ENCODE measurements at regions not wholly inside any gene's neighbourhood (a gene's known extent, or its start where the extent isn't known, plus 50 kb on each side); places are given as distances from the start of the nearest gene placed in this dataset.

DNA sequence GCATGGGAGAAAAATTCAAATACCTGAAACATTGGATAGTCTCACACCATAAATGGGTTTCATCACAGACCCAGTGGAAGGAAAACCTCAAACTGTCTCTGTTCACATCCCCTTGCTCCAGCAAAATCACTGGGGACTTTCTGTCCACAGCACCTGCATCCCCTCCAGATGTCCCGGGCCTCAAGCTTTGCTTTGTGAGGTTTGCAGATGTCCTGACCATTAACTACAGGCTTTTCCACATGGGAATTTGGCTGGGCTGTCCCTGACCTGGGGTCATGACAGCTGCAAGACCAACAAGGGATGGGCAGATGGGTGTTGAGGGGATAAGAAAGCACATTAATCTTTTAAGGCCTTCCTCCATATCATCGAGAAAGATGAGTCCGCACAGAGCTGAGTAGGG is 427.9 kb downstream of the TXNL1 start:
- no peak for DNase-seq

DNA sequence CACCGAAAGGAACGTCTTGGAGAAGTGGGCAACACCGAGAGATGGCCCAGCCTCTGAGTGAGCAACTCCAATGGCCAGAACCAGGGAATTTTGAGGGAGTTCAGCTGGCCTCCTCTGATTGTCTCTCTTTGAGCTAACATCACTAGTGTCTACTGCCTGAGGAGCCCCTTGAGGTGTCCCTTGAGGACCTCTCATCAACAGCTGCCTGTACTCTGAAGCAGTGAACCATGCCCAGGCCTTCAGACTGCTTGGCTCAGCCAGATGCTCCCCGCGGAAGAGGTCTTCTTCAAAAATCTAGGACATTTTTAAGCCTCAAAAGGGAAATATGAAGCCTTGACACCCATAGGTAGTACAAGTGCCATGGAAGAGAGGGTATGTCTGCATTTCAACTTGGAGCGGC is 430.4 kb downstream of the TXNL1 start:
- DNase-seq, result peak in 1 of 3 experiments; percentile 34

DNA sequence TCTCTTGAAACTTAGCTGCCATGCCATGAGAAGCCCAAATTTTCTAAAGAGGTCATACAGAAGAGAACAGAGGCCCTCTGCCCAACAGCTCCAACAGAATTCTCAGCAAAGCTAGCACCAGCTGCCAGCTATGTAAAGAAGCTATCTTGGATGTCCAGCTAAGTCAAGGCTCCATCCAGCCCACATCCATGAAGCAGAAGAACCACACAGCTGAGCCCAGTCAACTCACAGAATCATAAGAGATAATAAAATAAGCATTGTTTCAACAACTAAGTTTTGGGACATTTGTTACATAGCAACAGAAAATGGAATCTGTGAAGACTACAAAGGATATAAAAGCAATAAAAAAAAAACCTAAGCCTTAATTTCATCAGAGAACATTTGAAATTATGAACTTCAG is 434.3 kb downstream of the TXNL1 start:
- DNase-seq, result no peak

DNA sequence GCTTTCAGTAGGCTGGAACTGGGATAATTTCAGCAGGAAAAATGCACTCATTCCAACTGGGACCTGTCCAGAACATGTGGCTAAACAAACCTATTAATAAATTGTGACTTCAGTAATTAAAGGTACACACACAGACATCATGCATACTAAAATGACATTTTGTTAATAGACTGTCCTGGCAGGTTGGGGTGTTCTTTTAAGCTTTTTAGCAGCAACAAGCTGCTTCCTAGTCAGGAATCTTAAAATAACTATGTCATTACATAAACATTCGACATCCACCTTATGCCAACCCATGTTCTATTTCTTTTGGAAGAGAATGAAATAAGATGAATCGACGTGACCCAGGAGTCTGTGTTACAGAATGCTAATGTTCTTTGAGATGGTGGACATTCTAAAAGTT is 435.7 kb downstream of the TXNL1 start:
- DNase-seq, result no peak

DNA sequence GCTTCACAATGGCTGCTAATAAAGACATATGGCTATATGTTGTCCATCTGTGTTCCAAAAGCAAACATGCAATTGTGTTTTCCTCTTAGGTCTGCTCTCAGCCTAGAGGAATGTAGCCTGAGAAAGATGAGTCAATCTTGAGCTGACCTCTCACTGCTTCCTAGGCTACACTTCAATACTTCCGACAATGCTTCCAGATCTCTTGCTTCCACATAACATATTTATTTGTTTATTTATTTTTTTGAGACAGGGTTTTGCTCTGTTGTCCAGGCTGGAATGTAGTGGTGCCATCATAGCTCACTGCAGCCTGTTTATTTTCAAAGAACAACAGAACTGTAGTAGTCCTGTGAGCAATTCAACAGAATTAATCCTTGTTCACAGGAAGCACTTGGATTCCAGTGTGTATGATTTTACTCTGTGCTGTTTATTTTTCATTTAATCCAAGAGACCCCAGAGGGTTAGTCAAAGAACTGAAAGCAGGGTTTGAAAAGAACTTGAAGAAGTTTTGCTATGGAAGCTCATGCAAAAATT is 437.9 kb downstream of the TXNL1 start:
- DNase-seq, result no peak

DNA sequence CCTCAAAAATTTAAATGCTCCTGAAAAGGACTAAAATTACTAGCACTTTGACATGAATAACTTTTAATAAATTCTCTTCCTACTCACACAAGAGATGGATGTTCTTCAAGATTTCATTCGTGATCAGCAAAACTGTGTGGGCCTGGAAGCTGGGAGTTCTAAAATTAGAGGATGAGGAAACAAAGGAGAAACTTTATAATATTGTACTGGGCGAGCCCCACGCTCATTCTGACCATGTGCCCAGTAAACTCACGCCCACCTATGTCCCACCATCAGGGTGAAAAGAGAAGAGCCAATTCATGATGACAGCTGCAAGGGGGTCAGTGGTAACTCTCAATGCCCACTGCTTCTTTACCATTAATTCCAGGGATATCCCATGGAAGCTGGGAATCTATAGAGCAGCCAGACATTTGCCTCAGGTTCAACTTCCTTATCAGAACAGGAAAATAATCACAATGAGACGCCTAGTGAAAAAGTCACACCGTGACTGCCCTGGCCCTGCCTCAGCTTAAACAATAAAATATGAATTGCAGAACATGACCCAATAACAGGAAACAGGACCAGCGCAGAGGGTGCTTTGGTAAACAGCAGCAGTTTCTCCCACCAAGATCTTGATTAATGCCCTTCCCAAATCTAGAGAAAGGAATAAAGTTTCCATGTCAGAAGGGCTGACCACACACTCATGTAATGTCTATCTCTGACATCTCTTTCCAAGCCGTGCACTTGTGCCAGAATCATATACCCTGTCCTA is 438.6 kb downstream of the TXNL1 start:
- DNase-seq, result no peak

DNA sequence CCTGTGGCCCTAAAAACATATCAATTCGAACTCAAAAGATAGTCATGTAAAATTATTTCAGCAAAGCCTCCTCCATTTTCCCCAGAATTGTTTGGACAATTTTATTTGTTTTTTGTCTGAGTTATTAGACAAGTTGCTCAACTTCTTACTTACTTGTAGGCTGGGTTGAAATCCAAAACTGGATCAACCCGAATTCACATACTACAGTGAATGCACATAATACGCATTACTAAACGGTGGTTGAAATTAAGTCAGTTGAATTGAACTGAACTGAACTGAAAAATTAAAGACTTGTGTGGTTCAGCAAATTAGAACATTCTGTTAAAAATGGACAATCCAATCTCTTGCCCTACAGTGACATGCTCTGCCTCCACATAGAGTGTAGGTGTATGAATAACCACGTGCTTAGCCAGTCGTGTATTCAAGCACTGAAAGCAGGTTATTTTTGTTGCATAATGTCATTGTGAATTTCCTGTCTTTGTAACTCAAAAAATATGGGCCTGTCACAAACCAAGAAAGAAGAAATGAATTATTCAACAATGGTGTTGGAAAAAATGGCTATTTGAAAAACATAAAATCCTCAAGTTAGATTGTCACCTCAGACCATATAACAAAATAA is 441.0 kb downstream of the TXNL1 start:
- DNase-seq, result no peak

DNA sequence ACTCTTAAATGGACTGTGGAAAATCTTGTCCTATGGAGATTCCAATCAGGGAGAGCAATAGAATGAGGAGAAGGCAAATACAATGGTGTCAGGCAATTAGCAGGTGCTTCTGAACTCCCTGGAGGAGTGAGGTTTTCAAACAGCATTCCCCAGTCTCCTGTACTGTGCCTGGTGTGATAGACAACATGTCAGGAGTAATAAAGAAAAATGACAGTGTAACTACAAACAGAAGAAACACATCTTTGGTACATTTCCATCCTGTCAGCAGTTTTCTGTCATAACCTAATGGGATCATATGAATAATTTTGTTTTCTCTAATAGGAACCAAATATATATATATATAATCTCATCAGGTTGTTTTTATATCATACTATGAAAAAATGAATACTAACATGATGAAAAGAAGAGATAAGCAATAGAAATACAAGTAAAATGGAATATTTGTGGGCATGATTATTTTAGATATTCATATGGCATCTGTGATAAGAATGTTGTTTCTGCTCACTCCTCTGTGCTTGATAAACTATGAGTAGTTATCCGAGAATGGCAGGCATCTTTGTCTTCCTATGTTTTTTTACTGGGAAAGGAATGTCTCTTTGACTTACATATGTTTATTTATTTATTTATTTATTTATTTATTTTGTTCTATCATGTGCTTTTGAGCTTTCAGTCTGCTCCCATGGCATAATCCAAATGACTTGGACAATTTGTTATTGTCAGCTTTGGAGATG is 441.7 kb downstream of the TXNL1 start:
- no peak for DNase-seq

DNA sequence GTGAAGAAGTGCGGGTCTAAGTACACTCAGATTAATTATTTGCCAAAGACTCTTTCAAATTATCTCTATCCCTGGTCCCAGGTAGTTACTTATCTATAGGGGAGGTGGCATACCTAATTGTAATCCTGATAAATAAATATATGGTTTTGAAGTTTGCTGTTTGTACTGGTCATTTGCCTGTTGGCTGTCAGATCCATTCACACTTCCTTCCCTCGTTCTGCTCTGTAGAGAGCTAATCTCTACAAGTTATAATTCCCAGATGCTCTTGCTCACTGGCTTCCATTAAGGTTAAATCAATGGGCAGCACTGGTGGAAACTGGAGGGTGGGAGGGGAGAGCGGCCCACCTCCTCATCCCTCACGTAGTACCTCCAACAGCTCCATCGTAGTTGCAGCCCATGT is 447.1 kb downstream of the TXNL1 start:
- no peak for DNase-seq

DNA sequence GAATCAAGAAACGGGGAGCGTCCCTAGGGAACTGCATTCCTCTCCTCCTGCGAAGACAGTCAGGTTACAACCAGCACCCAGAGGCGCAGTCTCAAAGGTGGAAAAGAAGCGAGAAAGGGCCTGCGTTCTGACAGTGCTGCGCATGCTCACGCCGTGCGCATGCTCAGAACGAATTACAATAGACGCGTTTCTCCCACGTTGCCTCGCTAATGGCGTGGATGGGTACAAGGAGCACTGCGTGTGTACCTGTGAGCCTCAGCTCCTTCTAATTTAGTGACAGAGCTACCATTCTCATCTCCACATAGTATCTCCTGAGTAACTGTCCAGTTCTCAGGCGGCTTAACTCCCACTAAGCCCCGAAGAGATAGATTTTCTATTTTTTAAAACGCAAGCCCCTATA is 448.8 kb downstream of the TXNL1 start:
- DNase-seq, result no peak

DNA sequence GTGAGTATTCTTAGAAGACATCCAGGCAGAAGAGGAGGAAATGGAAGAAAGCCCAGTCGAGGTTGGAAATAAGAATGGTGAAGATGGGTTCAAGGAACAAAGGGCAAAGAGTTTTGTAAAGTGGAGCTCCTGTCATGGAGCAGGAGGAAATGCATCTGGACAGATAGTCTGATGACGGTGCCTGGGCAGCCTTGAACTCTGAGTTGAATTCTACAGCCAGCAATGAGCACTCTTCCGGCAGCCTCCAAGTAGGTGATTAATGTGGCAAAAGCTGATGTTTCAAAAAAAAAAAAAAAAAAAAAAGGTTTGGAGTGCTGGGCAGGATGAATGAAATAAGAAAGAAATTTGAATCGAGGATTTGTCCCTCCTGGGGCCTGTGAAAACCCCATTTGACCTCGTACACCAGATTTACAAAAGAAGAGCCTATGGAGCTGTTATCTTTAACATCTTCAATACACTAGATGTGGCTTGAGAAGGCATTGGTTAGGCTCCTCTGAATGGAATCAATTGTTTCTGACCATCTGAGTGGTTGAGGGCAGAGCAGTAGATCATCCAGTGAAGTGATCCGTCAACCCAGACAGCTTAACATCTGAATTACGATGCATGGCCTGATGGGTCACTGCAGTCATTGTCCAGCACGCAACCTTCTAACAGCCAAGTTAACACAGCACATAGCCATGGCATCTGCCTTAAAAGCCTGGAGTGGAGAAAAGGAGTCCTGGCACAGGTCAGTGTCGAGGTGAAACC is 449.7 kb downstream of the TXNL1 start:
- DNase-seq, result no peak

DNA sequence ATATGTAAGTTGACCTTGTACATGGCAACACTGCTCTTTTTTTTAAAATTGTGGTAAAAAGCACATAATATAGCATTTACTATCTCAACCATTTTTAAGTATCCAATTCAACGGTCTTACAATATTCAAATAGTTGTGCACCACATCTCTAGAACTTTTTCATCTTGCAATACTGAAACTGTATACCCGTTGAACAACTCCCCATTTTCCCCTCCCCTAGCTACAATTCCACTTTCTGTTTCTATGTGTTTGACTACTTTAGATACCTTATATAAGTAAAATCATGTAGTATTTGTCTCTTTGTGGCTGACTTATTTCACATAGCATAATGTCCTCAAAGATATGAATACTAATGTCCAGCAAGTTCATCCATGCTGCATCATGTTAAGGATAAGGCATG is 452.1 kb downstream of the TXNL1 start:
- DNase-seq, result no peak

DNA sequence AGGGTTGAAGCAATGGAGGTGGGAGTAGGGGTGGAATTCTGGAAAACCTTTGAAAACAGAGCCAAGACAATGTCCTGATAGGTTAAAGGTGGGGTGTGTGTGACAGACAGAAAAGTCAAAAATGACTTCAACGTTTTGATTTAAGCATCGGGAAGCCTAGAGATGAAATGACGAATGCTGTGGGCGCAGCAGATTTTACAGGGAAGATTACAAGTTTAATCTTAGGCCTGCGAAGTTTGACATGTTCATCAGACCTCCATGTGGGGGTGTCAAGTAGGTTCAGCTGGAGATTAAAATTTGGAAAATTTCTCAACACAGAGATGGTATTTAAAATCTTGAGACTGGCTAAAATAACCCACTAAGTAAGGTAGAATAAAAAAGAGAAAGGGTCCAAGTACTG is 453.3 kb downstream of the TXNL1 start:
- no peak for DNase-seq

DNA sequence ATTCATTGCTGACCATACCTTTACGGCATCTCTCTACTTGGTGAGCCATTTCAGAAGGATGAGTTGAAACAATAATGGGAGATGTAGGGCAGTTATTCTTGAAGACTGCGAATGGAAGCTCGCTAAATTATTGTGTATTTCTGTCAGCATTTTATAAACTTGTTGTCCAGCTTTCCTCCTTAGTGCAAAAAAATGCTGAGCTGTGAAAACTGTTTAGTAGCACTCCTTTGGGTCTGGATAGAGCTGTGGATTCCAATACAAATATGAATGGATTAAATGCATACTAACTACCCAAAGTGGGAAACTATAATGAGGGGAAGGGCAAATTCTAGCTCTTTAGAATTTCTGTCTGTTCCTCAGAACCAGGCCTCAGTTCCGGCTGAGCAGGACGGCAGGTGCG is 461.6 kb downstream of the TXNL1 start:
- no peak for DNase-seq

DNA sequence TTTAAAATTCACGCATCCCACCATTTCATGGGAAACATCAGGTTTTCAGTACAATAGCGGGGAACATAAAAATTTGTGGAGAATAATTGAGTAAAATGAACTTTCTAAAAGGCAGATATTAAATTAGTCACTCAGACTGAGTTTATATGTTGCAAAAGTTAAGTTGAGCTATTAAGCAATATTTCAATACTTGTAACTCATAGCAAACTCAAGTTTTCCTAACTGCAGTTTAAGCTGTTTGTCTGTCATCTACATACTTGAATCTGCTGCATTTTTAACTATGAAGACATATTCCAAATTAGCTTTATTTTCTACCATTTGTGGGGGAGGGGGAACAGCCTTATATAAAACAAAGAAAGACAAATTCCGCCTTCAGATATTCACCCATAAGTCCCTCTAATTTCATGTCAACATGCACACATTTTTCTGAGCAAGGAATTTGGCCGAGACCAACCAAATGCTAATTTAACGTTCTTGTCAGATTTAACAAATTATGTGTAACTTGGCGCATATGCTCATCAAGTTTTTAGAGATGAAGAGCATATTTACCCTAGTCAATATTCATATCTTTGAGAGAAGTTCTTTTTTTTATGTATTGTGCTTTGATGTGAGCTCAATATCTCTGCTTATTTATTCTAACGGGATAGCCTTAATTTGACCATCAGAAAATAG is 462.9 kb downstream of the TXNL1 start:
- DNase-seq, result no peak

DNA sequence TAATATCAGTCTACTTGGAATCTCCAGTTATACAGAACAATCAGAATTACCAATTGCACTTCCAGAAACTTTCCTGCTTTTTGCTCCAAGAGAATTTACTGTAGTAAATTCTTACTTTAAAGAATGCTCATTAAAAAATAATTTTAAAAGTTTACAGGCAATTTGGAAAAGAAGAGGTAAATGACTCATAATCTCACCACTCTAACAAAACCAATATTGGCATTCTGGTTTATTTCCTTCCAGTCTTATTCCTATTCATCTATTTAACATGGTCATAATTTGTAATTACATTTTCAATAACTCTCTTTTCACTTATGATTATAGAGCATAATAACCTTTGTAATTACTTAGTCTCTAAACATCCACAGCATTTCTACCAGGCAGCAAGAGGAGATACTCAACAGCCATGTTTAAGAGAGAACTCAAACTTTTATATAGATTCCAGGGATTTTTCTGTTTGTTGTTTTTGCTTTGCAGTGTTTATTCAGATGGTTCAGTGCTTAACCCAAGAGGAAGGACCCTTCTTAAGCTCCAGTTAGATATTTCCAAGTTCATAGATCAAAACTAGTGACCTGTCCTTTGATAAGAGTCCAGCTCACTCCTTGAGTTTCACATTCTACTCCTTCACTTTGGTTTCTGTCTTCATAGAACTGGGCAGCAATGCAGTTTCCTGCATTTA is 464.7 kb downstream of the TXNL1 start:
- DNase-seq, result peak in 1 of 3 experiments; percentile 35

DNA sequence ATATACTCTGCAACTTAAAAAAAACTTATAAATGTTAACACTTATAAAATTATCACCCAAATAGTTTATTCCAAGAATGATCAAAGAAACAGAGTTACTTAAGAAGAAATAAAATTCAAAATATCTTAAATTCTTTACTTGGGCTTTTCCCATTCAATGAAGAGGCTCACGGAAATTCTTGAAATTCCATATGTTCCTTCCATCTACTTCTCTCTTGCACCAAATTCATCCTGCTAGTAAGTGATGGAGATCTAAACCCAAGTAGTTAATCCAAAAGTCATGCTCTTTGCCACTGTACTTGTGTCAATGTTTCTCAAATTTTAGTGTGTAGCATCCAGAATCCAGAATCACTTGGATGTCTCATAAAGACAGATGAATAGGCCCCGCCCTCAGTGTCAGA is 465.9 kb downstream of the TXNL1 start:
- DNase-seq, result no peak

DNA sequence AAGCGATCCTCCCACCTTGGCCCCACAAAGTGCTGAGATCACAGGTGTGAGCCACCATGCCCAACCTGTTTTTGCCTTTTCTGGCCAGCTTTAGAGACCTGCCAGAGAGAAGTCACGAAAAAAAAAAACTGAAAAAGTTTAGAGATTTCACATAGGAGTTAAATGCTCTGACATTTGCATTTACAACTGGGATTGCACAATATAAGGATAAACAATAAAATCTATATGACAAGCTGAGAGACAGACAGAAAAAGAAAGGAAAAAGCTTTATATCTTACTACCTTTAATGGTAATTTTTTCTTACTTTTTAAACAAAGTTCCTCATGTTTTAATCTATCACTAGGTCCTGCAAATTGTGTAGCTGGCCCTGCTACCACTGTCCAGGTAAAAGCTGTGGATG is 466.5 kb downstream of the TXNL1 start:
- no peak for DNase-seq

DNA sequence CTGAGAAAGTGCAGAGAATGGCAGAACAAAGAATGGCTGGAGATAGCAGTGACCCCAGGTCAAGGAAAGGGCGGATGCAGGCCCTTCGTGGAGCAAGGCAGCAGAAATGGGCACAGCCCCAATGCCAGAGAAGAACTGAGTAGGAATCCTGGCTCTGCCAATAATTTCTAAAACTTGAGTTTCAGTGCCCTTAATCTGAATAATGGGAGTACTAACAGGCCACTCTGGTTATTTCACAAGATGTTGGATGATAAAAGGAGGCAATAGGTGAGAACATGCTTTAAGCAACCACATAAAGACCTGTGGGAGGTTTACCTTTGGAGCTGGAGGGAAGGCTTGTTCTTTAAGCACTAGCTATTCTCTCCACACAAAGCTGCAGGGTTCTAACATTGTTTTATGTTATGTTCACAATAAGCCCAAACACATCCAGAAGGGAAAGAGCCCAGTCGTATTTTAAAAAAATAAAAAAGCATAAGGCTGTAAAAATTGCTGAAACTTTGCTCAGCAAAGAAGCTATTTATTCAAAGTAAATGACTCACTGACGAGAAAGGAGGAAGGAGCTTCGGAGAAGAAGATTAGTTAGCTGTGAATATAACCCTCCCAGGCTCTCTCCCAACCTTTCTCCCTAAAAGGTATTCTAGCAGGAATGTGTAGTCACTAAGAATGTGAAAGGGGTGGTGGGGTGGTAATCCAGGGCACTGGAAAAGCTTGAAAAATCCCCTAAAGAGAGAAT is 470.2 kb downstream of the TXNL1 start:
- DNase-seq, result no peak

DNA sequence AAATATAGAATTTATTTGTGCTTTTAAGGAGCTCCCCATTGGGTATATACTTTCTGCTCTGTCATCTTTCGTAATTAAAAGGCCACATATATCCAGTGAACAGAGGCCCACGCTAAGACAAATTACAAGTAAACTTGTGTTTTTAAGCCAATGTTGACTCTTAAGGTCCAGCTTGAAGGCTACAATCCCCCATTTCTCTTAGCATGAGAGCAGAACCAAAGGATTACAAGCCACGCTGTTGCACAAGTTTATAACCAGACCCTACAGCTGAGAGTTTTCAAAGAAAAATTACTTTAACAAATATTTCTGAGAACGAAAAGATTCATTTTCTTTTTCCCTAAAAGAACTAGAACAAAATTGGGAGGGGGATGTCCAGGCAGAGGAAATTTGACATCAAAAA is 471.0 kb downstream of the TXNL1 start:
- no peak for DNase-seq

DNA sequence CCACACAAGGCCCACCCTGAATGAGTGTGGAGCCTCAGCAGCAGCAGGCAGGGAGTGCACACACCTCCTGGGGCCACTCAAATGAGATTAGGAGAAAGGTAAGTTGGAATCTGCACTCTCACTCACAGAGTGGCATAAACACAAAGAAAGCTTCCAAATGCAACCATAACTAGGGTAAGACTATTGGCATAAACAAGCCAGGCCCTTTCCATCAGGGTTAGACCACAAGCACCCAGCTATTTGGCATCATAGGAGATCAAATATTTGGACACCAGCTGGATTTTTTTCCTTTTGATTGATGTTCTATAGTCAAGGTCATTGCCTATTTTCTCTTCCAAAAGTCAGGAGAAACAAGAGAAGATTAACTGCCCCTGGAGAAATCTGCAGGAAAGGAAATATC is 471.5 kb downstream of the TXNL1 start:
- DNase-seq, result no peak

Data from NCI-H1417 (cell line).